ENCODE measurements at regions not wholly inside any gene's neighbourhood (a gene's known extent, or its start where the extent isn't known, plus 50 kb on each side); places are given as distances from the start of the nearest gene placed in this dataset.

- TF ChIP-seq CTCF (IDR thresholded peaks at IDR 0.05; ENCODE audit: low read depth, low read length), result no peak
- no peak for DNase-seq (ENCODE audit: extremely low read depth, low read depth)
These were observed 50.5 kb upstream of the ZNF438 start for GRCh38 chr10:31081937-31082840.

- no peak for DNase-seq (ENCODE audit: extremely low read depth, low read depth)
- peak; percentile 33 for TF ChIP-seq CTCF (IDR thresholded peaks at IDR 0.05; ENCODE audit: low read depth, low read length)
These were observed 52.1 kb upstream of the ZNF438 start for GRCh38 chr10:31083765-31084184.

GRCh38 chr10:31087011-31087410 is 55.3 kb upstream of the ZNF438 start:
- no peak for DNase-seq (ENCODE audit: extremely low read depth, low read depth)

GRCh38 chr10:31087851-31088250 is 56.2 kb upstream of the ZNF438 start:
- no peak for DNase-seq (ENCODE audit: extremely low read depth, low read depth)
- no peak for TF ChIP-seq CTCF (IDR thresholded peaks at IDR 0.05; ENCODE audit: low read depth, low read length)

More at GRCh38 chr10:31087011-31087410, 55.3 kb upstream of the ZNF438 start:
- no peak for TF ChIP-seq CTCF (IDR thresholded peaks at IDR 0.05; ENCODE audit: low read depth, low read length)

GRCh38 chr10:31090894-31091607 is 59.4 kb upstream of the ZNF438 start:
- no peak for DNase-seq (ENCODE audit: extremely low read depth, low read depth)
- TF ChIP-seq CTCF (IDR thresholded peaks at IDR 0.05; ENCODE audit: low read depth, low read length), result no peak

- TF ChIP-seq CTCF (IDR thresholded peaks at IDR 0.05; ENCODE audit: low read depth, low read length), result no peak
- no peak for DNase-seq (ENCODE audit: extremely low read depth, low read depth)
These were observed 64.3 kb upstream of the ZNF438 start for GRCh38 chr10:31095677-31096560.

Measured in AG09319 (cell line).